Adipocyte (in vitro differentiated cells): ENCODE measurements at regions not wholly inside any gene's neighbourhood (a gene's known extent, or its start where the extent isn't known, plus 50 kb on each side); places are given as distances from the start of the nearest gene placed in this dataset.

Experiments
- DNase-seq: peaks from one replicate; pipeline ENCODE4 v3.0.0-alpha.2; 2015; ENCODE audit warnings: low read depth
- H3K27me3 ChIP-seq: replicated peaks from 2 replicates; pipeline ENCODE4 v1.7.0; 2013; ENCODE audit warnings: mild to moderate bottlenecking, low read length, moderate library complexity; ENCODE audit not compliant: control insufficient read depth, insufficient read depth
- H3K36me3 ChIP-seq: 2 replicates; pipeline ENCODE4 v1.7.0; 2013; ENCODE audit warnings: low read length, mild to moderate bottlenecking, moderate library complexity; ENCODE audit not compliant: control insufficient read depth, insufficient read depth, severe bottlenecking
- H3K4me1 ChIP-seq: 2 replicates; pipeline ENCODE4 v1.7.0; 2013; ENCODE audit warnings: mild to moderate bottlenecking, low read length, moderate library complexity; ENCODE audit not compliant: control insufficient read depth, insufficient read depth
- H3K4me3 ChIP-seq: 2 replicates; pipeline ENCODE4 v1.7.0; 2013; ENCODE audit warnings: mild to moderate bottlenecking, low read length, moderate library complexity
- H3K9ac ChIP-seq: 2 replicates; pipeline ENCODE4 v1.7.0; 2013; ENCODE audit warnings: mild to moderate bottlenecking, low read length, moderate library complexity
- H3K9me3 ChIP-seq: 2 replicates; pipeline ENCODE4 v1.7.0; 2013; ENCODE audit warnings: mild to moderate bottlenecking, low read length, moderate library complexity; ENCODE audit not compliant: control insufficient read depth

GRCh38 chr9:80934095-80934494, 755.3 kb downstream of the TLE1 start:
- Histone ChIP-seq H3K9ac (no peak overlapping the region), H3K27me3 (no peaks in the 10 kb centered on the region), H3K9me3 (no peaks in the 10 kb centered on the region), H3K36me3 (no peaks in the 10 kb centered on the region), H3K4me1 (no peaks in the 10 kb centered on the region), H3K4me3 (no peak overlapping the region)
- DNase-seq = no peak

DNA sequence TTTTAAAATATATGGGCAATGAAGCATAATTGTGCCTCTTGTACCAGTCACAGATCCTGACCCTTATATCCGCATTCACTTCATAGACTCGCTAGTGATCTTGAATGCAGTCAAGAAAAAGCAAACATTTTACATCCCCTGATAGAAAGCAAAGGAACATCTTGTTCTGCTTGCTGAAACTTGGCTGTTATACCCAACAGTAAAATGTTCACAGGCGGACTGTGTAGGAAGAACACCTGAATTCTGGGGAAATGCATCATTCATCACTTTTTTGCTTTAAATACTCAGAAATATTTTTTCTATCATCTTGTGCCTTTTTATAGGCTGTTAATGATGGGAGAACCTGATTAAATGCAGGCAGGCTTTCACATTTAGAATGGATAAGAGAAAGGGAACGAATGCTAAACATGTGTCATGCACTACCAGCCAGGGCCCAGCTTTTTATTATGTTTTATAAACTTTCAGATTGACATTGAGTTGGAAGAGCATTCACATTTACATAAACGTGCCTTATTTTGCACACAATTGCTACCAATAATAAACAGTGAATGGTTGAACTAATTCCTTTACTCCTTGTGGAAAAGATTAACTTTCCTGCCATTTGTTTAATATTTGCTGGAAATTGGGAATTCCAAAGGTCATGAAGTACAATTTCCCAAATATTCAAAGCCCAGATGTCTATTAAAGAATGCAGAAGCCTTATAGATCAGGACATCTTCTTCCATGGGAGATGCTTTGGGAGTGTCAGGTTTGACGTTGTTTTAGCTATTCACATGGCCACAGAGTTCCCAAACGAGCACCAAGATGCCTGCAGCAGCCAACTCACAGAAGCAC, 756.2 kb downstream of the TLE1 start:
- Histone ChIP-seq H3K9ac (no peak overlapping the region), H3K36me3 (no peaks in the 10 kb centered on the region), H3K4me3 (no peak overlapping the region), H3K9me3 (peaks cover 4% of the 10 kb centered on the region), H3K4me1 (no peaks in the 10 kb centered on the region), H3K27me3 (no peaks in the 10 kb centered on the region)
- DNase-seq = no peak

DNA sequence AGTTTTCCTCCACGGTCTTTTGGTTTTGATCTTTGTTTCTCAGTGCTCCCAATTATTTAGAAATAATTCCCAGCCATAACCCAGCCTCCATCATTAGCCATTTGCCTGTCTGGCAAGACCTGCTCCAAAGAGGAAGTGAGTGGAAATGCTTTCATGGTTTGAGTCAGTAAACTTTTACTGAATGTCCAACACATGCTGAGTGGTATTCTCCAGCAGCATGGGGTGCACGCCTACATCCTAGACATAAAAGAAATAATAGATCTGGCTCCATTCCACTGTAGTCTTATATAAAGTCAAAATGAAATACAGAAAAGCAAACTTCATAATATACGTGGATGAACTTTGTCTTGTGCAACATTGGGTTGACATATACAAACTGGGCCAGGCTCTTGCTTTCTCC, 757.2 kb downstream of the TLE1 start:
- Histone ChIP-seq H3K36me3 (no peaks in the 10 kb centered on the region), H3K9ac (no peak overlapping the region), H3K4me3 (no peak overlapping the region), H3K27me3 (no peaks in the 10 kb centered on the region), H3K4me1 (no peaks in the 10 kb centered on the region), H3K9me3 (peaks cover 5% of the 10 kb centered on the region)
- DNase-seq = no peak

- Histone ChIP-seq H3K9me3 (peaks cover 5% of the 10 kb centered on the region), H3K4me3 (no peak overlapping the region), H3K36me3 (no peaks in the 10 kb centered on the region), H3K27me3 (no peaks in the 10 kb centered on the region), H3K4me1 (no peaks in the 10 kb centered on the region), H3K9ac (no peak overlapping the region)
- DNase-seq = no peak
Measured at GRCh38 chr9:80931163-80931562, 758.2 kb downstream of the TLE1 start.

DNA sequence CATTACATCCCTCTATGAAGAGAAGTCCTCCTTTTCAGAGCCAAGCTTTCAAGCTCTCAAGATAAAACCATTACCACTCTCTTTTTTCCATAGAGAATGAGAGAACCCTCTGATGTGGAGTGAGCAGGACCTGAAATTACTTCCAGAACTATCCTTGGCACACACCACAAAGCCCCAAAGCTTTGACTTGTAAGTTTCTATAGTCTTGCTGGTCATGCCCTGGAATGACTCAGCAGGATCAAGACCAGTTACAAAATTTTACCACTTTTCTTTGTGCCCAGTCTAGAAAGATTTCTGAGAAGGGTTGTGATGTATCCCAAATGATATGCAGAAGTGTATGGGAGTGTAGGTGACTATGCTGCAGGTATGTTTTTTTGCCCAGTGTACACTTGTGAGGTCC, 760.6 kb downstream of the TLE1 start:
- Histone ChIP-seq H3K9ac (no peak overlapping the region), H3K4me3 (no peak overlapping the region)

DNA sequence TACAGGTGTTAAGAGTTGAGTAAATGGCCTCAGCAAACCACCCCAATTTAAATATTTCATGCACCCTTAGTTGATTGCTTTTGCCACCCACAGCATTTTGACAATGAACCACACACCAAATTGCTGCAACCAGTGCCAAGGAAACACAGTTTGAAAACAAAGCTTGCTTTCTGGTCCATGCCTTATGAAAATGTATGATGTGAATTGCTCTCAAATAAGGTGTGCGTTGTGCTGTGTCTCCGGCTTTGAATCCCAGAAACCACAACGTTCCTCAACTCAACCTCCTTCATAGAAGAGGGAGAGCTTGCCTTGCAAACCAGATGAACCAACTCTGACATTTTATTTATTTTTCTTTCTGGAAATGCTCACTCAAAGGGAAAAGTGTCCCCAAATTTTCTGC, 762.7 kb downstream of the TLE1 start:
- Histone ChIP-seq H3K4me1 (no peaks in the 10 kb centered on the region), H3K9ac (no peak overlapping the region), H3K27me3 (no peaks in the 10 kb centered on the region), H3K36me3 (no peaks in the 10 kb centered on the region), H3K9me3 (peaks cover 5% of the 10 kb centered on the region), H3K4me3 (no peak overlapping the region)
- DNase-seq = no peak

More for the DNA sequence above, 760.6 kb downstream of the TLE1 start:
- DNase-seq = peak; percentile 34
- Histone ChIP-seq H3K4me1 (no peaks in the 10 kb centered on the region), H3K27me3 (no peaks in the 10 kb centered on the region), H3K36me3 (no peaks in the 10 kb centered on the region), H3K9me3 (peaks cover 5% of the 10 kb centered on the region)

- no peaks in the 10 kb centered on the region for H3K27me3 ChIP-seq
- no peak overlapping the region for H3K4me3 ChIP-seq
- H3K36me3 ChIP-seq = no peaks in the 10 kb centered on the region
- no peaks in the 10 kb centered on the region for H3K4me1 ChIP-seq
- DNase-seq = no peak
- peaks cover 13% of the 10 kb centered on the region for H3K9me3 ChIP-seq
- H3K9ac ChIP-seq = no peak overlapping the region
Measured at GRCh38 chr9:80922544-80922943, 766.8 kb downstream of the TLE1 start.

- H3K36me3 ChIP-seq = no peaks in the 10 kb centered on the region
- DNase-seq = no peak
- H3K9me3 ChIP-seq = no peaks in the 10 kb centered on the region
- no peak overlapping the region for H3K4me3 ChIP-seq
- no peaks in the 10 kb centered on the region for H3K4me1 ChIP-seq
- no peak overlapping the region for H3K9ac ChIP-seq
- no peaks in the 10 kb centered on the region for H3K27me3 ChIP-seq
Measured at GRCh38 chr9:80906728-80907127, 782.6 kb downstream of the TLE1 start.

GRCh38 chr9:80899208-80899607, 790.1 kb downstream of the TLE1 start:
- Histone ChIP-seq H3K27me3 (no peaks in the 10 kb centered on the region), H3K4me3 (no peak overlapping the region), H3K9me3 (peaks cover 8% of the 10 kb centered on the region), H3K4me1 (no peaks in the 10 kb centered on the region), H3K36me3 (no peaks in the 10 kb centered on the region), H3K9ac (no peak overlapping the region)
- peak; percentile 39 for DNase-seq

DNA sequence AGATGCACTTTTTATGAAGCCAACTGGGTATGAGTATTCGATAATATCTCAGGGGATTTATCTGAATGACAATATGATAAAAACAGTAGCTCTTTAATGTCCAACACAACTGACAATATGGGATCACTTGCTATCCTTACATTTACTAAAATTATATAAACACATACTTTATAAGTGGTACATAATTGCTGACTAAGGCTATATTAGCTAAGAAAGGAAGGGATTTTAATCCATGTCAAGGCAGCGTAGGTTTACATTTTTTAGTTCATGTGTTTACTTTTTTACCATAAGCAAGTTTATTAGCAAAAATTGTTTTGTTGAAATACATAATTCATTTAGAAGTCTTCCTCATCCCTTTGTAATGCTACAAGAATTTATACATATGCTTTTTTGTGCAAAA, 796.2 kb downstream of the TLE1 start:
- Histone ChIP-seq H3K4me3 (no peak overlapping the region), H3K9me3 (peaks cover 8% of the 10 kb centered on the region), H3K9ac (no peak overlapping the region), H3K27me3 (no peaks in the 10 kb centered on the region), H3K36me3 (no peaks in the 10 kb centered on the region), H3K4me1 (no peaks in the 10 kb centered on the region)
- no peak for DNase-seq

DNA sequence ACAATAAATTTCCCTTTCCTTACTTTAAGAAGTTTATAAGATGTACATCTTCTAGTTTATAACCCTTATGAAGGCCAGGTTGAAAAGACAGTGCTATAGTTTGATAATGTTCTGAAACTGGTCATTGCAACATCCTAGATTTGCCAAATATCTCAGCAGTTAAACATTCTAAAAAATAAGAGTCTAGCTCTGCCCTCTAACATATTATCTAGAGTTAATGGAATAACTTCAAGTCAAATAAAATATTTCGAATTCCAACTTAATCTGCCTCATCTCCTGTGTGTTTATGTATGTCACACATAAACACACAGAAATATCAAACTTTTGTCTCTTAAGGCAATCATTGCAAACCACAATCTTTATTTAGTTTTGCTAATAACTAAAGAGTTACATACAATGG, 796.6 kb downstream of the TLE1 start:
- Histone ChIP-seq H3K27me3 (no peaks in the 10 kb centered on the region), H3K4me3 (no peak overlapping the region), H3K9ac (no peak overlapping the region), H3K9me3 (peaks cover 8% of the 10 kb centered on the region), H3K4me1 (no peaks in the 10 kb centered on the region), H3K36me3 (no peaks in the 10 kb centered on the region)
- peak; percentile 52 for DNase-seq

- no peaks in the 10 kb centered on the region for H3K27me3 ChIP-seq
- no peak for DNase-seq
Measured at GRCh38 chr9:80890124-80890523, 799.2 kb downstream of the TLE1 start.

More at GRCh38 chr9:80890124-80890523, 799.2 kb downstream of the TLE1 start:
- Histone ChIP-seq H3K9ac (no peak overlapping the region), H3K36me3 (no peaks in the 10 kb centered on the region), H3K4me3 (no peak overlapping the region), H3K9me3 (peaks cover 6% of the 10 kb centered on the region), H3K4me1 (no peaks in the 10 kb centered on the region)
